HEK293T (cell line): ENCODE measurements at regions not wholly inside any gene's neighbourhood (a gene's known extent, or its start where the extent isn't known, plus 50 kb on each side); places are given as distances from the start of the nearest gene placed in this dataset.

Experiments
- CTCF ChIA-PET: fragments of 350-600 bp; formaldehyde crosslinking; extraction: SDS; loops from one replicate; lab custom pipeline; 2021; ENCODE audit warnings: antibody characterized with exemption, inconsistent platforms; lab: Yijun Ruan, JAX
- POLR2A ChIA-PET: fragments of 350-600 bp; formaldehyde crosslinking; extraction: SDS; loops from one replicate; lab custom pipeline; 2020; ENCODE audit warnings: antibody characterized with exemption, inconsistent platforms; lab: Yijun Ruan, JAX
- DNase-seq: peaks from one replicate; pipeline ENCODE4 v3.0.0; 2012; ENCODE audit warnings: mixed read lengths; ENCODE audit errors: extremely low spot score
- ARNT ChIP-seq: fragments of 450-650 bp; IDR thresholded peaks from 2 replicates; pipeline ENCODE4 v1.6.1; 2017; ENCODE audit warnings: mild to moderate bottlenecking
- BHLHE40 ChIP-seq: fragments of 450-650 bp; IDR thresholded peaks from 2 replicates; pipeline ENCODE4 v1.6.1; 2016; ENCODE audit warnings: mild to moderate bottlenecking, moderate library complexity, borderline replicate concordance
- CTBP1 ChIP-seq: fragments of 450-650 bp; IDR thresholded peaks from 2 replicates; pipeline ENCODE4 v1.6.1; 2016; ENCODE audit warnings: borderline replicate concordance
- ELF4 ChIP-seq: fragments of 450-650 bp; IDR thresholded peaks from 2 replicates; pipeline ENCODE4 v1.6.1; 2017; ENCODE audit warnings: antibody characterized with exemption
- FOXA1 ChIP-seq: fragments of 450-650 bp; IDR thresholded peaks from 2 replicates; pipeline ENCODE4 v1.6.1; 2016; ENCODE audit warnings: mild to moderate bottlenecking
- FOXK2 ChIP-seq: fragments of 450-650 bp; IDR thresholded peaks from 2 replicates; pipeline ENCODE4 v1.6.1; 2016; ENCODE audit warnings: mild to moderate bottlenecking
- FOXM1 ChIP-seq: fragments of 450-650 bp; IDR thresholded peaks from 2 replicates; pipeline ENCODE4 v1.6.1; 2017; ENCODE audit warnings: mild to moderate bottlenecking, borderline replicate concordance
- HDGF ChIP-seq: fragments of 450-650 bp; IDR thresholded peaks from 2 replicates; pipeline ENCODE4 v1.6.1; 2017; ENCODE audit warnings: antibody characterized with exemption, borderline replicate concordance
- L3MBTL2 ChIP-seq: fragments of 450-650 bp; conservative IDR thresholded peaks from 2 replicates; pipeline ENCODE4 v1.6.1; 2016; ENCODE audit warnings: mild to moderate bottlenecking
- LEF1 ChIP-seq: fragments of 450-650 bp; IDR thresholded peaks from 2 replicates; pipeline ENCODE4 v1.6.1; 2017; ENCODE audit warnings: mild to moderate bottlenecking, borderline replicate concordance
- NFRKB ChIP-seq: fragments of 450-650 bp; IDR thresholded peaks from 2 replicates; pipeline ENCODE4 v1.6.1; 2016; ENCODE audit warnings: mild to moderate bottlenecking, moderate library complexity
- SP1 ChIP-seq: fragments of 450-650 bp; IDR thresholded peaks from 2 replicates; pipeline ENCODE4 v1.6.1; 2017
- SUZ12 ChIP-seq: fragments of 450-650 bp; IDR thresholded peaks from 2 replicates; pipeline ENCODE4 v1.6.1; 2016; ENCODE audit warnings: mild to moderate bottlenecking
- TARDBP ChIP-seq: fragments of 450-650 bp; IDR thresholded peaks from 2 replicates; pipeline ENCODE4 v1.6.1; 2016
- ZNF384 ChIP-seq: fragments of 450-650 bp; IDR thresholded peaks from 2 replicates; pipeline ENCODE4 v1.6.1; 2016
- TF ChIP-seq, protein P1 (sequence below): fragments of 450-650 bp; IDR thresholded peaks from 2 replicates; pipeline ENCODE4 v1.6.1; 2016

DNA sequence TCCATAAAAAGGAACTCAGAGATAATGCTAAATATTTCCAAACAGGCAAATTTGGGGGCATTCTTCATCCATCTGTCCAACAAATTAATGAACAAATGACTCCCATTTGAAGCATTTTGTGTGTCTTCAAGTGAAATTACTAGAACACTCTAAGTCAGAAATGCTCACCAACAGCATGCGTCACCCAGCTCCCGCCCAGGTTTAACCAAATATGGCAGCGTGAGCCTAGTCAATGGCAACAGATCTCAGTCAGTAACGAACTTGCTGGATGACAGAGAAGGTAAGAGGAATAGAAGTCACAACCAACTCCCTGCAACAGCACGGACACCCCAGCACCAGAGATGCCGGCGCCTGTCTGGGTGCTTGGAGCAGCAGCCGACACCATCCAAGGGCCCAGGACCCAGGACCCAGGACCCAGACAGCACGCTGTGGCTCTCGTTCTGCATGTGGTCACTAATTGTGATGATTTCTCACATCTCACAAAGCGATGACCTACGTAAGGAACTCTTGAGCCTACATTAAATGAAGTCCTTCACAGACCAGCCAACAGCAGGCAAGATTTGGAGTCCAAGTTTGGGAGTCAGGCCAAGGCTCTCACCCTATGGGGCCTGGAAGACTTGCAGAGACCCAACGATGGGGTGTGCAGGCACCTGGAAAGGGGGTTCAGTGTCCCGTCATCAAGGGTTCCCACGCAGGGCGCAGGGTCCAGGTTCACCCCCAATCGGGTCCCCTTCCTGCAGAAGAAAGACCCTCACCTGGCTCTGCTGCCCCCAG is 556.9 kb downstream of the BRD1 start:
- DNase-seq: no peak
- POLR2A ChIA-PET: no interaction called here
- CTCF ChIA-PET: no interaction called here
- TF ChIP-seq CTBP1 (no peak), ZNF384 (no peak), FOXA1 (no peak), ELF4 (no peak), BHLHE40 (no peak), L3MBTL2 (no peak), LEF1 (no peak), ARNT (no peak), FOXK2 (no peak), SP1 (no peak), NFRKB (no peak), HDGF (no peak), SUZ12 (no peak), TARDBP (no peak), FOXM1 (no peak)
- TF ChIP-seq, protein P1, sequence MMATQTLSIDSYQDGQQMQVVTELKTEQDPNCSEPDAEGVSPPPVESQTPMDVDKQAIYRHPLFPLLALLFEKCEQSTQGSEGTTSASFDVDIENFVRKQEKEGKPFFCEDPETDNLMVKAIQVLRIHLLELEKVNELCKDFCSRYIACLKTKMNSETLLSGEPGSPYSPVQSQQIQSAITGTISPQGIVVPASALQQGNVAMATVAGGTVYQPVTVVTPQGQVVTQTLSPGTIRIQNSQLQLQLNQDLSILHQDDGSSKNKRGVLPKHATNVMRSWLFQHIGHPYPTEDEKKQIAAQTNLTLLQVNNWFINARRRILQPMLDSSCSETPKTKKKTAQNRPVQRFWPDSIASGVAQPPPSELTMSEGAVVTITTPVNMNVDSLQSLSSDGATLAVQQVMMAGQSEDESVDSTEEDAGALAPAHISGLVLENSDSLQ: no peak

DNA sequence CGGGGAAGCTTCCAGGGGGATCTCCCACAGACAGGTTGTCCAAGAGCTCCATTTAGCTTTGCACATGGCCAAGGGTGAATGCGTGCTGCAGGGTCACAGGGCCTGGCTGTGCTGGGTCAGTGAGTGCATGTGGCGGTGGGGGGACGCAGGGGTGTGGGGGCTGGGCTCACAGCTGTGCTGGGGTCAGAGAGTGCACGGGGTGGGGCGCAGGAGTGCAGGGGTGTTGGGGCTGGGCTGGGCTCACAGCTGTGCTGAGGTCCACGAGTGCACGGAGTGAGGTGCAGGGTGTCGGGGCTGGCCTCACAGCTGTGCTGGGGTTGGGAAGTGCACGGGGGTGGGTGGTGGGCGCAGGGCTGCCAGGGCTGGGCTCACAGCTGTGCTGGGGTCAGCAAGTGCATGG is 557.7 kb downstream of the BRD1 start:
- ChIA-PET CTCF (no interaction called here), POLR2A (no interaction called here)
- TF ChIP-seq L3MBTL2 (no peak), FOXK2 (no peak), SUZ12 (no peak), HDGF (no peak), ARNT (no peak), TARDBP (no peak), ZNF384 (no peak)
- TF ChIP-seq, protein P1: no peak
- no peak for DNase-seq

DNA sequence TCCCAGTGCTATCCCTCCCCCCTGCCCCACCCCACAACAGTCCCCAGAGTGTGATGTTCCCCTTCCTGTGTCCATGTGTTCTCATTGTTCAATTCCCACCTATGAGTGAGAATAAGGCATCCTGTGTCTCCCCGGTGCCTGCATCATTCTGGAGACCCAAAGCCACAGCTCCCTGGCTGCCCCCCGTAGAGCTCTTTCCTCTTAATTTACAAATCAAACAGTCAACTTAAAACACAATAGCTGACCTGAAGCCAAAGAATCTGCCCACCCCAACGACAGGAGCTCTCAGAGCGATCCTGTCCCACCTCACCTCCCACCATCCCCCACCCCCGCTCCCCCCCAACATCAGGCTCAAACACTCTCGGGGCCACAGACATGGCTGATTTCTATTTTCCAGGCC is 558.3 kb downstream of the BRD1 start:
- TF ChIP-seq BHLHE40: no peak
- TF ChIP-seq SP1: no peak
- TF ChIP-seq FOXM1: no peak
- no peak for TF ChIP-seq L3MBTL2
- TF ChIP-seq LEF1: no peak
- TF ChIP-seq FOXA1: no peak
- TF ChIP-seq HDGF: no peak
- no peak for TF ChIP-seq FOXK2
- no peak for TF ChIP-seq CTBP1
- no peak for TF ChIP-seq SUZ12
- no peak for TF ChIP-seq TARDBP
- TF ChIP-seq ZNF384: no peak
- no peak for DNase-seq
- POLR2A ChIA-PET: no interaction called here
- CTCF ChIA-PET: no interaction called here

DNA sequence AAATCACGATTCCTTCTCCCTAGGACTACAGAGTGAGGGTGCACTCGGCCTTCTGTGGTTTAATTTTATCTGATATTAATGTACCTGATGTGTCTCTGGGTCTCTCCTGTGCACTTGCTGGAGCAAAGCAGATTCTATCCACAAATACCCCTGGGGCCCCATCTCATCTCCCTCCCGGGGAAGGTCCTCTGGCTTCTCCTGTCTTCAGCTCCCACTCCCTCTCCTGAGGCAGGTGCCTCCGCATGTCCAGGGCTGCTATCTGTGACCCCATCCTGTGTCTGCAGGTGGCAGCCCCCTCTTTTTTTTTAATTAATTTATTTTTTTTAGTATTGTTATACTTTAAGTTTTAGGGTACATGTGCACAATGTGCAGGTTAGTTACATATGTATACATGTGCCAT is 558.7 kb downstream of the BRD1 start:
- no peak for DNase-seq
- ChIA-PET CTCF (no interaction called here), POLR2A (no interaction called here)
- TF ChIP-seq HDGF: no peak
- TF ChIP-seq ELF4: no peak
- TF ChIP-seq TARDBP: no peak

DNA sequence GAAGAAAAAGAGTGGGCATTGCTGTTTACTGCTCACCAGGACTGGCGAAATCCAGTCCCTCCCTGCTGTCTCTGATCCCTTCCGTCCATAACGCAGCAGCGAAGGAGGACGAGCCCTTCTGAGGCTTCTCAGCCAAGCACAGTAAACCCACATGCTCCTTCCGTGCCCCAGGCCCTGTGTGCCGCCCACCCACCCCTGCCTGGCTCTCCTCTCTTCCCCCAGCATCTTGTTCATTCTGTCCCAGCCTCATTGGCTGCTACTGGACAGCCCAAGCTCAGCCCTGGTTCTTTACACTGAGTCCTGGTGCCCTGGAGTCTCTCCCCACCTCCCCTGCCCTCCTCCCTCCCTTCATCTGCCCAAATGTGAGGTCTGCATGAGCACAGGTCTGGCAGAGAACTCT is 559.7 kb downstream of the BRD1 start:
- TF ChIP-seq LEF1: no peak
- no peak for TF ChIP-seq HDGF
- no peak for TF ChIP-seq SP1
- TF ChIP-seq, protein P1: no peak
- TF ChIP-seq BHLHE40: no peak
- no peak for TF ChIP-seq ARNT
- no peak for TF ChIP-seq ELF4
- no peak for TF ChIP-seq SUZ12
- TF ChIP-seq FOXA1: no peak
- no peak for TF ChIP-seq FOXM1
- TF ChIP-seq TARDBP: no peak
- no peak for TF ChIP-seq ZNF384
- DNase-seq: no peak
- CTCF ChIA-PET: no interaction called here
- POLR2A ChIA-PET: no interaction called here

DNA sequence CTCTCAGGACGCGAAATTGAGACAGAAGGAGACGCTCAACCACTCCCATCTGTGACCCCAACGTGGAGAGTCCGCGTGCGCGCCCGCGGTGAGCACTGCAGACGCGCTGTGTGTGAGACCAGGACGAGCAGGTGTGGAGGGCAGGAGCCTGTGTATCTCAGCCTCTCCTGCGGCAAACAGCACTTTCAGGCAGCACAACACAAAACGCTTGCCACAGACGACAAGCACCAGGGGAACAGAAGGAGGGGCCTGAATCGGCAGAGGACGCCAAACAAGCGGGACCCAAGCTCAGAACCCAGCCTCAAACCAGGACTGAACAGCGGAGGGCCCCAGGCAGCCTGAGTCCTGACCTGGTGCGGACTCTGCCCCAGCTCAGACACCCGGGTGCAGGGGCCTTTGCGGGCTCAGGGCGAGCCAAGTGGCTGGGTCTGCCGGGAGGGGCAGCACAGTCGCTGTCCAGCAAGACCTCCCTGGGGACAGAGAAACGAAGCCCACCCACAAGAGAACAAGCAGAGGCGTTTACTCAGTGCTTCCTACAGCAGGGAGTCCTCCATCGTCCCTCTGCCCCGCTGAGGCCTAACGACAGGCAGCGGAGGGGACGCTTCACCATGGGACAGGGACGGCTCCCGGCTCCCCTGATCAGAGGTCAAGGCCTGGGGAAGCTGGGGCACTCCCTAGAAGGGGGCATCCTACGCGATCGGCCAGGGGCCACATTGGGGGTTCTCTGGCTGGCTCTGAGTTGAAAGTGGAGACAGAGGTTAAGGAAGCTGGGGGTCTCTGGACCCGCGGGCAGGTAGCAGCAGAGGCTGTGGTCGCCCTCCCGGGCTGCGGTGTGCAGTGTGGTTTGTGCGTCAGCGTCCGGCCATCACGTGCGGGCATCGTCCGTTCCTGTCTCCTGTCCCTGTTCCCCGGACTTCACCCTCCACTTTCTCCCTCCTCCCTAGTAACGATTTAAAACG is 560.8 kb downstream of the BRD1 start:
- CTCF ChIA-PET: no interaction called here
- DNase-seq: no peak
- TF ChIP-seq FOXA1: no peak
- TF ChIP-seq TARDBP: no peak
- TF ChIP-seq LEF1: no peak
- no peak for TF ChIP-seq SUZ12
- no peak for TF ChIP-seq NFRKB
- TF ChIP-seq ZNF384: no peak
- TF ChIP-seq SP1: no peak
- TF ChIP-seq ARNT: no peak
- TF ChIP-seq ELF4: no peak
- TF ChIP-seq BHLHE40: no peak
- POLR2A ChIA-PET: no interaction called here
